ENCODE measurements at regions not wholly inside any gene's neighbourhood (a gene's known extent, or its start where the extent isn't known, plus 50 kb on each side); places are given as distances from the start of the nearest gene placed in this dataset.

DNA sequence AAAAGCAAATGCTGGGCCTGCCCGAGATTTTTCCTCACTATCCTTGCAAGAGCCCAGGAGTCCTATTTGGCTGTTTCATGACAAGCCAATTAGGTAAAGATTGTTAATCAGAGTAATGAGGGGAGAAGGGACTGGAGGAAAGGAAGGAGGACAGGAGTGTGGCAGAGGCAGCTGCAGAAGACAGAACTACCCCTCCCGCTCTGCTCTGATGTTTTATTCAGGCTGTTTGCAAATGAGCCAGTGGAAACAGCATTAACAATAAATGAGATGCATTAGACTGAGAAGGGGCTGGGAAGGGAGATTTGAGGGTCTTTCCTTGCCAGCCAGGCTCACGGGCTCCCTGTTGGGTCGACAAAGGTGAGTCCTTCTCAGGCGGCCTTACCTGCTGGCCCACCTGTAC lies 421.0 kb upstream of the CCDC196 start:
- TF ChIP-seq, protein P1, sequence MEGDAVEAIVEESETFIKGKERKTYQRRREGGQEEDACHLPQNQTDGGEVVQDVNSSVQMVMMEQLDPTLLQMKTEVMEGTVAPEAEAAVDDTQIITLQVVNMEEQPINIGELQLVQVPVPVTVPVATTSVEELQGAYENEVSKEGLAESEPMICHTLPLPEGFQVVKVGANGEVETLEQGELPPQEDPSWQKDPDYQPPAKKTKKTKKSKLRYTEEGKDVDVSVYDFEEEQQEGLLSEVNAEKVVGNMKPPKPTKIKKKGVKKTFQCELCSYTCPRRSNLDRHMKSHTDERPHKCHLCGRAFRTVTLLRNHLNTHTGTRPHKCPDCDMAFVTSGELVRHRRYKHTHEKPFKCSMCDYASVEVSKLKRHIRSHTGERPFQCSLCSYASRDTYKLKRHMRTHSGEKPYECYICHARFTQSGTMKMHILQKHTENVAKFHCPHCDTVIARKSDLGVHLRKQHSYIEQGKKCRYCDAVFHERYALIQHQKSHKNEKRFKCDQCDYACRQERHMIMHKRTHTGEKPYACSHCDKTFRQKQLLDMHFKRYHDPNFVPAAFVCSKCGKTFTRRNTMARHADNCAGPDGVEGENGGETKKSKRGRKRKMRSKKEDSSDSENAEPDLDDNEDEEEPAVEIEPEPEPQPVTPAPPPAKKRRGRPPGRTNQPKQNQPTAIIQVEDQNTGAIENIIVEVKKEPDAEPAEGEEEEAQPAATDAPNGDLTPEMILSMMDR (conservative IDR thresholded peaks at IDR 0.05 in 1 of 2, IDR thresholded peaks at IDR 0.05 in 1 of 2; ENCODE audit: low read depth in 1 of 2, low read length in 2 of 2), result no peak
- TF ChIP-seq EZH2 (IDR thresholded peaks at IDR 0.05; ENCODE audit: low read length, missing control alignments), result no peak

Measured in fibroblast of lung (primary cell).